HCT116 (cell line): ENCODE measurements at regions not wholly inside any gene's neighbourhood (a gene's known extent, or its start where the extent isn't known, plus 50 kb on each side); places are given as distances from the start of the nearest gene placed in this dataset.

Experiments used
- ATAC-seq: fragments of 200-7000 bp; cut with Tn5 transposase; 2 replicates; pipeline ENCODE4 v1.9.1; 2020; ENCODE audit warnings: mild to moderate bottlenecking, moderate library complexity
- BruUV-seq: library from RNA; stranded (reverse); fragments of 400-500 nt; replicated peaks from 2 replicates; lab custom pipeline; 2021; lab: Mats Ljungman, UMichigan
- CTCF ChIA-PET: fragments of 300-600 bp; sonication (Branson Sonifier 250); formaldehyde crosslinking; loops from one replicate; lab custom pipeline; 2021; ENCODE audit warnings: antibody characterized with exemption; lab: Charles Lee
- POLR2A ChIA-PET: fragments of 300-600, 350-600 bp; sonication (Branson Sonifier 250); formaldehyde crosslinking; loops from one replicate; lab custom pipeline; 2021; ENCODE audit warnings: antibody characterized with exemption; lab: Charles Lee
- RAD21 ChIA-PET, 2 experiments: fragments of 300-600 bp; sonication (Branson Sonifier 250); formaldehyde crosslinking; loops; one replicate each; lab custom pipeline; 2023; ENCODE audit warnings: low total read pairs in 2 of 2; ENCODE audit not compliant: uncharacterized antibody in 2 of 2, unreplicated experiment in 2 of 2, low non-redundant PET in 1 of 2; lab: Charles Lee
- DNase-seq: peaks from one replicate; pipeline ENCODE4 v3.0.0-alpha.2; 2010; ENCODE audit warnings: low read depth, low spot score
- H2AFZ ChIP-seq: fragments of 200-600 bp; shearing (Covaris generic), sonication (generic); 2 replicates; pipeline ENCODE4 v1.6.1; 2017; ENCODE audit warnings: low read depth, mixed run types, mixed read lengths, antibody characterized with exemption, low read length; ENCODE audit not compliant: poor library complexity, severe bottlenecking
- H3K27ac ChIP-seq: 2 replicates; pipeline ENCODE4 v1.5.1; 2012; ENCODE audit warnings: low read depth, low read length
- H3K27me3 ChIP-seq: fragments of 200-600 bp; sonication (generic); 2 replicates; pipeline ENCODE4 v1.6.1; 2016; ENCODE audit warnings: mixed run types, low read length, mixed read lengths; ENCODE audit not compliant: insufficient read depth
- H3K36me3 ChIP-seq, 2 experiments: fragments of 200-500 bp in 1 of 2; fragments of 200-600 bp in 1 of 2; sonication (Bioruptor generic) in 1 of 2; sonication (generic) in 1 of 2; 2 replicates each; pipeline versions ENCODE4 v1.5.1 to v1.6.1; 2014 to 2016; ENCODE audit warnings: low read length in 2 of 2, inconsistent platforms in 1 of 2, mixed read lengths in 1 of 2, mixed run types in 1 of 2; ENCODE audit not compliant: insufficient read depth in 2 of 2, control insufficient read depth in 1 of 2
- H3K4me1 ChIP-seq, 2 experiments: fragments of 200-600 bp in 1 of 2; sonication (generic) in 1 of 2; 2 replicates each; pipeline versions ENCODE4 v1.5.1 to v1.6.1; 2012 to 2017; ENCODE audit warnings: low read length in 2 of 2, inconsistent platforms in 1 of 2, mild to moderate bottlenecking in 1 of 2, mixed read lengths in 1 of 2, mixed run types in 1 of 2, moderate library complexity in 1 of 2; ENCODE audit not compliant: insufficient read depth in 2 of 2, control insufficient read depth in 1 of 2
- H3K4me2 ChIP-seq: fragments of 200-600 bp; sonication (generic); 2 replicates; pipeline ENCODE4 v1.6.1; 2017; ENCODE audit warnings: mixed run types, low read length, mixed read lengths
- H3K4me3 ChIP-seq, 2 experiments: fragments of 200-600 bp in 1 of 2; sonication (generic) in 1 of 2; replicated peaks in 1 of 2; 2 replicates each; pipeline ENCODE4 v1.5.1; 2011 to 2016; ENCODE audit warnings: low read length in 2 of 2, control low read depth in 1 of 2, low read depth in 1 of 2, mild to moderate bottlenecking in 1 of 2, mixed read lengths in 1 of 2, mixed run types in 1 of 2
- H3K79me2 ChIP-seq: fragments of 200-600 bp; sonication (generic); 2 replicates; pipeline ENCODE4 v1.6.1; 2017; ENCODE audit warnings: mild to moderate bottlenecking, mixed run types, low read length, moderate library complexity, mixed read lengths; ENCODE audit not compliant: insufficient read depth
- H3K9ac ChIP-seq: fragments of 200-600 bp; sonication (generic); 2 replicates; pipeline ENCODE4 v1.6.1; 2016; ENCODE audit warnings: low read length, mixed read lengths
- H3K9me2 ChIP-seq: fragments of 200-600 bp; sonication (generic), shearing (Covaris generic); 2 replicates; pipeline ENCODE4 v1.6.1; 2017; ENCODE audit warnings: mixed run types, mild to moderate bottlenecking, moderate library complexity; ENCODE audit not compliant: insufficient read depth
- H3K9me3 ChIP-seq, 2 experiments: fragments of 200-500 bp in 1 of 2; fragments of 200-600 bp in 1 of 2; sonication (Bioruptor generic) in 1 of 2; sonication (generic) in 1 of 2; 2 replicates each; pipeline ENCODE4 v1.6.1; 2014 to 2017; ENCODE audit warnings: low read length in 2 of 2, mixed read lengths in 2 of 2, inconsistent platforms in 1 of 2, low read depth in 1 of 2, mild to moderate bottlenecking in 1 of 2, mixed run types in 1 of 2, moderate library complexity in 1 of 2; ENCODE audit not compliant: control insufficient read depth in 1 of 2, insufficient read depth in 1 of 2
- H4K20me1 ChIP-seq: fragments of 200-600 bp; sonication (generic), shearing (Covaris generic); 2 replicates; pipeline ENCODE4 v1.6.1; 2017; ENCODE audit warnings: mixed run types, mild to moderate bottlenecking, moderate library complexity; ENCODE audit not compliant: insufficient read depth
- ATF3 ChIP-seq: IDR thresholded peaks from 2 replicates; pipeline ENCODE4 v1.6.1; 2012
- CEBPB ChIP-seq: IDR thresholded peaks from 2 replicates; pipeline ENCODE4 v1.6.1; 2012; ENCODE audit warnings: low read depth
- ELF1 ChIP-seq: IDR thresholded peaks from 2 replicates; pipeline ENCODE4 v1.6.1; 2012; ENCODE audit warnings: low read depth, borderline replicate concordance
- EZH2 ChIP-seq: fragments of 200-600 bp; sonication (generic); IDR thresholded peaks from 2 replicates; pipeline ENCODE4 v1.6.1; 2017; ENCODE audit warnings: antibody characterized with exemption, mixed run types
- MAX ChIP-seq: IDR thresholded peaks from 2 replicates; pipeline ENCODE4 v1.6.1; 2012
- POLR2AphosphoS5 ChIP-seq: IDR thresholded peaks from 2 replicates; pipeline ENCODE4 v1.6.1; 2011; ENCODE audit warnings: mild to moderate bottlenecking, low read depth, low read length, moderate library complexity
- SIN3A ChIP-seq: IDR thresholded peaks from 2 replicates; pipeline ENCODE4 v1.6.1; 2012; ENCODE audit warnings: low read depth
- SP1 ChIP-seq: IDR thresholded peaks from 2 replicates; pipeline ENCODE4 v1.6.1; 2012; ENCODE audit warnings: low read depth
- SRF ChIP-seq: IDR thresholded peaks from 2 replicates; pipeline ENCODE4 v1.6.1; 2012; ENCODE audit warnings: low read depth
- TCF7L2 ChIP-seq: IDR thresholded peaks from 2 replicates; pipeline ENCODE4 v1.7.0; 2011; ENCODE audit warnings: borderline replicate concordance, inconsistent platforms; ENCODE audit not compliant: insufficient read depth, insufficient read length; ENCODE audit errors: extremely low read depth
- YY1 ChIP-seq: IDR thresholded peaks from 2 replicates; pipeline ENCODE4 v1.6.1; 2011; ENCODE audit warnings: low read length, low read depth, moderate library complexity, mild to moderate bottlenecking; ENCODE audit not compliant: insufficient replicate concordance; ENCODE audit errors: extremely low read depth
- ZFX ChIP-seq: fragments of 450-650 bp; IDR thresholded peaks from 2 replicates; pipeline ENCODE4 v1.6.1; 2017
- ZNF274 ChIP-seq: fragments of 200-500 bp; sonication (Bioruptor generic); IDR thresholded peaks from 2 replicates; pipeline ENCODE4 v1.6.1; 2014; ENCODE audit warnings: mild to moderate bottlenecking, low read depth, low read length, inconsistent platforms
- intact Hi-C: fragments of 100-400 bp; cut with micrococcal nuclease; formaldehyde crosslinking; loops from 2 replicates; pipeline ENCODE4 v1.10.0; 2022
- TF ChIP-seq, protein P1 (sequence below), 3 experiments: fragments of 200-600 bp in 1 of 3; sonication (generic) in 1 of 3; IDR thresholded peaks in 2 of 3; conservative IDR thresholded peaks in 1 of 3; 2 replicates each; pipeline ENCODE4 v1.5.1; 2012 to 2017; ENCODE audit warnings: low read depth in 2 of 3, low read length in 2 of 3, antibody characterized with exemption in 1 of 3, borderline replicate concordance in 1 of 3, control low read depth in 1 of 3, mild to moderate bottlenecking in 1 of 3, mixed read lengths in 1 of 3, mixed run types in 1 of 3, moderate library complexity in 1 of 3; ENCODE audit not compliant: insufficient read depth in 1 of 3
- TF ChIP-seq, protein P2 (sequence below): IDR thresholded peaks from 2 replicates; pipeline ENCODE4 v1.6.1; 2011; ENCODE audit warnings: mild to moderate bottlenecking, low read length, moderate library complexity; ENCODE audit not compliant: insufficient replicate concordance; ENCODE audit errors: extremely low read depth

DNA sequence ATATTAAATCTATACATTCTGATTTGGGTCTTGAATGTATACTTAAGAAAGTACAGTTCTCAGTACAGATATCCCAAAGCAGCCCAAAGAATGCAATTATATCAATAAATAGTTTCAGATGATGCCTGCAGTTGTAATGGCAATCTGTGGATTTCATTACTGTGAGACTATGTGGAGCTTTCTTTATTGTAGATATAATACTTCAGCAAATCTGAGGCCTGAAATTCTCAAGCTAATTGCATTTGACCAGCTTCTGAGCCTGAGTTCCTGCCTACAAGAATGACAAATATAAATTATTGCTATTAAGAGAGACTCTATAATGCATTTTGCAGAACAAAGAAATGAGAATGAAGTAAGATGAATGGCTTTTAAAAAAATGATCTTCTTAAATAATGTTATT lies 320.3 kb downstream of the DKK2 start:
- Histone ChIP-seq H3K9ac (no peak overlapping the region), H3K27ac (no peak overlapping the region), H3K4me1 (no peaks in the 10 kb centered on the region), H3K4me2 (no peak overlapping the region), H3K36me3 (no peaks in the 10 kb centered on the region), H3K9me2 (no peaks in the 10 kb centered on the region), H3K79me2 (no peaks in the 10 kb centered on the region), H2AFZ (no peak overlapping the region), H3K27me3 (no peaks in the 10 kb centered on the region), H4K20me1 (no peaks in the 10 kb centered on the region), H3K4me3 (no peak overlapping the region), H3K9me3 (no peaks in the 10 kb centered on the region)
- ATAC-seq = no peak
- ChIA-PET RAD21 (no interaction called here), POLR2A (no interaction called here), CTCF (no interaction called here)
- TF ChIP-seq SP1 = no peak
- no peak for TF ChIP-seq MAX
- TF ChIP-seq TCF7L2 = no peak
- TF ChIP-seq EZH2 = no peak
- TF ChIP-seq CEBPB = no peak
- TF ChIP-seq, protein P1, sequence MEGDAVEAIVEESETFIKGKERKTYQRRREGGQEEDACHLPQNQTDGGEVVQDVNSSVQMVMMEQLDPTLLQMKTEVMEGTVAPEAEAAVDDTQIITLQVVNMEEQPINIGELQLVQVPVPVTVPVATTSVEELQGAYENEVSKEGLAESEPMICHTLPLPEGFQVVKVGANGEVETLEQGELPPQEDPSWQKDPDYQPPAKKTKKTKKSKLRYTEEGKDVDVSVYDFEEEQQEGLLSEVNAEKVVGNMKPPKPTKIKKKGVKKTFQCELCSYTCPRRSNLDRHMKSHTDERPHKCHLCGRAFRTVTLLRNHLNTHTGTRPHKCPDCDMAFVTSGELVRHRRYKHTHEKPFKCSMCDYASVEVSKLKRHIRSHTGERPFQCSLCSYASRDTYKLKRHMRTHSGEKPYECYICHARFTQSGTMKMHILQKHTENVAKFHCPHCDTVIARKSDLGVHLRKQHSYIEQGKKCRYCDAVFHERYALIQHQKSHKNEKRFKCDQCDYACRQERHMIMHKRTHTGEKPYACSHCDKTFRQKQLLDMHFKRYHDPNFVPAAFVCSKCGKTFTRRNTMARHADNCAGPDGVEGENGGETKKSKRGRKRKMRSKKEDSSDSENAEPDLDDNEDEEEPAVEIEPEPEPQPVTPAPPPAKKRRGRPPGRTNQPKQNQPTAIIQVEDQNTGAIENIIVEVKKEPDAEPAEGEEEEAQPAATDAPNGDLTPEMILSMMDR (IDR thresholded peaks at IDR 0.05 in 2 of 3, conservative IDR thresholded peaks at IDR 0.05 in 1 of 3; ENCODE audit: borderline replicate concordance in 1 of 3, insufficient read depth in 1 of 3, low read depth in 2 of 3, low read length in 2 of 3) = no peak
- no peak for TF ChIP-seq POLR2AphosphoS5
- TF ChIP-seq SIN3A = no peak
- no peak for TF ChIP-seq ZFX
- no peak for TF ChIP-seq SRF
- TF ChIP-seq ATF3 = no peak
- TF ChIP-seq, protein P2, sequence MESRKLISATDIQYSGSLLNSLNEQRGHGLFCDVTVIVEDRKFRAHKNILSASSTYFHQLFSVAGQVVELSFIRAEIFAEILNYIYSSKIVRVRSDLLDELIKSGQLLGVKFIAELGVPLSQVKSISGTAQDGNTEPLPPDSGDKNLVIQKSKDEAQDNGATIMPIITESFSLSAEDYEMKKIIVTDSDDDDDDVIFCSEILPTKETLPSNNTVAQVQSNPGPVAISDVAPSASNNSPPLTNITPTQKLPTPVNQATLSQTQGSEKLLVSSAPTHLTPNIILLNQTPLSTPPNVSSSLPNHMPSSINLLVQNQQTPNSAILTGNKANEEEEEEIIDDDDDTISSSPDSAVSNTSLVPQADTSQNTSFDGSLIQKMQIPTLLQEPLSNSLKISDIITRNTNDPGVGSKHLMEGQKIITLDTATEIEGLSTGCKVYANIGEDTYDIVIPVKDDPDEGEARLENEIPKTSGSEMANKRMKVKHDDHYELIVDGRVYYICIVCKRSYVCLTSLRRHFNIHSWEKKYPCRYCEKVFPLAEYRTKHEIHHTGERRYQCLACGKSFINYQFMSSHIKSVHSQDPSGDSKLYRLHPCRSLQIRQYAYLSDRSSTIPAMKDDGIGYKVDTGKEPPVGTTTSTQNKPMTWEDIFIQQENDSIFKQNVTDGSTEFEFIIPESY = no peak
- no peak for TF ChIP-seq YY1
- TF ChIP-seq ELF1 = no peak
- no peak for TF ChIP-seq ZNF274
- no peak for DNase-seq
- intact Hi-C loops = no loop called here
- no TSS peak for BruUV-seq
